SIG-M5 (cell line): ENCODE measurements at regions not wholly inside any gene's neighbourhood (a gene's known extent, or its start where the extent isn't known, plus 50 kb on each side); places are given as distances from the start of the nearest gene placed in this dataset.

Experiments
- DNase-seq: peaks from one replicate; lab custom pipeline; 2025; lab: John Stamatoyannopoulos, UW

GRCh38 chr2:65688141-65688886 is 255.9 kb upstream of the SPRED2 start:
- DNase-seq = no peak

DNA sequence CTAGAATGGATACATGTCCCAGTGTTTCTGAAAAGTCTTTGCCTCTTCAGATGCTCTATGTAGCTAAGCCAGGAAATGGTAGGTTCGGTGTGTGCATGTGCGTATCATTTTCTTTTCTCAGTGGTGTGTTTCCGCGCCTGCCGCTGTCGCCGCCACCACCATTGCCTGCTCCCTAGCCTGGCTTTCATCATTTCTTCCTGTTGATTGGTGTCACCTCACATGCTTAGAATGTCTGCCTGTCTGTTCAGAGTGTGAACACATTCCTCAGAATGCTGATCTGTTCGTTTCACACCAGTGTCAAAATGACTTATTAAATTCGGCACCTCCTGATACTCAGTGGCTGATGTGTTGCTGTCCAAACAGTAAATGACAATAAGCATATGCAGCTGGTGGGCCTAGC is 255.2 kb upstream of the SPRED2 start:
- DNase-seq = no peak

GRCh38 chr2:65686928-65687521 is 254.6 kb upstream of the SPRED2 start:
- no peak for DNase-seq

DNA sequence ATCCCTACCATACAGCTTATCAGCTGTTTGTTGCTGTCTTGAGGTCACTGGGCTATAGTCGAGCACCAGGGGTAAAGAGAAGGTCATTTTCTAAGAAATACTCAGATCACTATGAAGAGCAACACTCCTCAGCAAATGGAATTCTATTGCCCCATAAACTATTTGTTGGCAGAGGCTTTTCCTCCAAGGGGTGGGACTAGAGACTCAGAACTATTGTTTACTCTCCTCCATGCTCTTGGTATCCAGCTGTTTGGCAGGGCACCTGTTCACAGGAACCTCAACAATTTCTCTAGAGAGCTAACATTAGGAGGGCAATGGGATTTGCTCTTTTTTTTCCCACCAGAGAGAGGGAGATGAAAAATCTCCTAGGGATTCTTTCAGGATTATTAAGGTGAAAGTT is 249.1 kb upstream of the SPRED2 start:
- DNase-seq = no peak

- no peak for DNase-seq
Measured at GRCh38 chr2:65678779-65679391, 246.5 kb upstream of the SPRED2 start.

DNA sequence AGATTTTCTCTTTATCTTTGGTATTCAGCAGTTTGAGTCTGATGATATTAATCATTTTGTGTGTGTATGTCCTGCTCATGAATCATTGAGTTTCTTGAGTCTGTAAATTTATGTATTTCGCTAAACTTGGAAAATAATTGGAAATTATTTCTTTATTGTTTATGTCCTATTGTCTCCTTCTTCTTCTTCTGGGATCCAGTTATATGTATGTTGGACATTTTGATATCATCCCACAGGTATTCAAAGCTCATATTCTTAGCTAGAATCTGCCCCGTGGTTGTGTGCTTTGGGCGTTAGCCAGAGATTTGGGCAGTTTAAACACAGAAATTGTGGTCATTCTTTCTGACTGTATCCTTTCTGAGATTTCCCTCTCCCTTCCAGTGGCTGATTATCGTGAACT is 243.0 kb upstream of the SPRED2 start:
- no peak for DNase-seq

GRCh38 chr2:65671670-65672242 is 239.4 kb upstream of the SPRED2 start:
- no peak for DNase-seq

- DNase-seq = no peak
Measured at GRCh38 chr2:65669574-65669973, 237.2 kb upstream of the SPRED2 start.

- no peak for DNase-seq
Measured at GRCh38 chr2:65668744-65669143, 236.3 kb upstream of the SPRED2 start.

DNA sequence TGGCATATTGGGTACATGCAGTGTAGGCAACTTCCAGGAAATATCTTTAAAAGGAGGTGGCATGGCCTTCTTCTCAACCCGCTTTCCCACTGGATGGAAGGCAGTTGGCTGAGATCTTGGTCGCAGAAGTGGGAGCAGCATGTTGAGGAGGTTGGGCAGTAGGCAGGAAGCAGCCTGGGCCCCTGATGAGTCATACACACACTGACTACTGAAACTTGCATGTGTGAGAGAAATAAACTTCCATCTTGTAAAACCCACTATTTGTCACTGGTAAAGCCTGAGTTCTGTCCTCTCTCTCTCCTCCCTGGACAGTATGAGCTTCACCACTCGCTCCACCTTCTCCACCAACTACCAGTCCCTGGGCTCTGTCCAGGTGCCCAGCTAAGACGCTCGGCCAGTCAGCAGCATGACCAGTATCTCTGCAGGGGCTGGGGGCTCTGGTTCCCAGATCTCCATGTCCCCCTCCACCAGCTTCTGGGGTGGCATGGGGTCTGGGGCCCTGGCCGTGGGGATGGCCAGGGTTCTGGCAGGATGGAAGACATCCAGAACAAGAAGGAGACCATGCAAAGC is 233.8 kb upstream of the SPRED2 start:
- no peak for DNase-seq

DNA sequence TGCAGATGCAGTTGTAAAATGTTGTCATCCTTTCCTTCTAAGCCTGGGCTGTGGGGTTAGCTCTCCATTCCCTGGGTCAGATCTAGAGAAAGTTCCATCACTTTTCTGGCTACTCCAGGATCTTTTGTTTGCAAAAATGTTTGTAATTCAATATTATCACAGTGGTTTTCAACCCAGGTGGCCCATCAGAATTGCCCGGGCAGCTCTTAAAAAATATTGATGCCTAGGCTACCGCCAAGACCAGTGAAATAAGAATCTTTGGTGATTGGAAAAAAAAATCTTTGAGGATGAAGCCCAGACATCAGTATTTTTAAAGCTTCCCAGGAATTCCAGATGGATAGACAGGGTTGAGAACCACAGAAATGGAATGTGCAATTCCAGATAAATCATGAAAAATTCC is 232.5 kb upstream of the SPRED2 start:
- DNase-seq = no peak

GRCh38 chr2:65663831-65664407 is 231.5 kb upstream of the SPRED2 start:
- DNase-seq = no peak

- no peak for DNase-seq
Measured at GRCh38 chr2:65662654-65663432, 230.4 kb upstream of the SPRED2 start.

- DNase-seq = no peak
Measured at GRCh38 chr2:65661980-65662653, 229.7 kb upstream of the SPRED2 start.

GRCh38 chr2:65660340-65660739 is 227.9 kb upstream of the SPRED2 start:
- DNase-seq = no peak

- no peak for DNase-seq
Measured at GRCh38 chr2:65658881-65659280, 226.5 kb upstream of the SPRED2 start.

DNA sequence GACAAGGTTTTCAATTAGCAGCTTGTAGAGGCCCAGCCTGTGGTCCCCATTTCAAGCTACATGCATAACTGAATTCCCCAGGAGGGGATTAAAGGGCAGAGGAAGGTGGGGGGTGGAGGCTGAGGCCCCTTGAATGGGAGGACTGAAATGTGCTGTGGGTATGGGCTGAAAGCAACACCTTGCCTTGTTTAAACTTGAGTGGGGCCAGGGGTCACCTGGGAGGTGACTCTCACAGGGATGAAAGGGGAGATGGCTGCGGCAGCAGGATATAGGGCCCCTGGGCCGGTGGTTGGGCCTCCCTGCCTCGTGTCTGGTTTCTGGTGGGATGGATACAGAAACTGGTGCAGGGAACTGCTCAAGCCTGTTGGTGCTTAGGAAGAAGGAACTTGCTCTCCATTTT is 225.9 kb upstream of the SPRED2 start:
- DNase-seq = no peak

DNA sequence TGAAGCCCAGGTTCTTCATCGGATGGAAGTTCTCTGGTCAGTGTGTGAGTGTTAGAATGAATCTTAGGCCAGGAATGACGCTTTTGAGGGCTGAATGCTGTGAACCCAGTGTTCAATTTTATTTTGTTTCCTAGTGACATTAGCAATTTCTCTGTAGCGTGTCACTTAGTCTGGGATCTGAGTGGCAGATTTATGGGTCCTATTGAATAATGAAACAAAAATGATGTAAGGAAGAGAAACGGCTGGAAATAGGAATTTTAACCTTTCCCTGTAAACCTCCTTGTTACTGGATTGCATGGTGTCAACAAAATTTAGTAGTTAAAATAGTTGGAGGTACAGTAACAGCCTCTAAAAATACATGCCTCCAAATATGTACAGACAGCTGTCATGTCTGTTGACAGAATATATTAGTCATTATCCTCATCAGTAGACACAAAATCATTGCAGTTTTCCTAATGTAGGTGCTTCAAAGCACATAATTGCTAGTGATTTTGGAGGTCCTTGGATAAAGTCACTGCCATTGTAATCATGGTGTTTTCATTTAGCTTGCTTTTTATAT is 223.8 kb upstream of the SPRED2 start:
- DNase-seq = no peak

DNA sequence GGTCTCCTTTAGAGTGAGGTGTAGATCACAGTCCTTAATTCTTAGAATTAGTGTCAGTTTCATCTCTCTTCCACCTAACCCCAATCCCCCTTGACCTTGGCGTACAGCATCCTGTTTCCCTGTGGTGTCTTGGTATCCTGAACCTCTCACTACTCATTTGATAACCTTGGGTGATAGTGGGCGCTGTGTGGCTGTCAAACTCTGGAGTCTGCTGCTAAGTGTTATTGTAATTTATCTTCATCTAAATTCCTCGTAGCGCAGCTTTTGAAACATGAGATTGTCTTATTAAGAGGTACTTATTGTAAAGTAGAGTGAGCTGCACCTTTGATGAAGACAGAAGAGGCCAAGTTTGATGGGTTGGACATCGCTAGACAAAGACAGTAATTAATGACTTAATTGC is 222.6 kb upstream of the SPRED2 start:
- DNase-seq = no peak

DNA sequence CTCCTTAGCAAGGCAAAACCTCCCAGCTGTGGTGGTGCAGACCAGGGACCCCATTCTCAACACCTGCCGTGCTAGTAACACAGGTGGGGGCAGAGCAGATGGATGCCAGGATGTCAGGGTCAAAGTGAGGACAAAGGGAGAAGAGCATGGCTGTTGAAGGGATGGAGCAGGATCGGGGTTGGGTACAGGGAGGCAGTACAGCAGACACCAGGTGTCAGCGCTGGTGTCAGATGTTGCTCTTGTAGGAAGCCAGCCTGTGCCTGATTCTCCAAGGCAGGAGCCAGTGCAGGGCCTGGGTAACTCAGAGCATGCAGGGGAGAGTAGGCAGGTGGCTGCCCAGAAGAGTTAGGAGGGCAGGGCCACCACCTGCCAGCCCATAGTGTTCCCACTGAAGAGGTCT is 222.1 kb upstream of the SPRED2 start:
- DNase-seq = no peak

DNA sequence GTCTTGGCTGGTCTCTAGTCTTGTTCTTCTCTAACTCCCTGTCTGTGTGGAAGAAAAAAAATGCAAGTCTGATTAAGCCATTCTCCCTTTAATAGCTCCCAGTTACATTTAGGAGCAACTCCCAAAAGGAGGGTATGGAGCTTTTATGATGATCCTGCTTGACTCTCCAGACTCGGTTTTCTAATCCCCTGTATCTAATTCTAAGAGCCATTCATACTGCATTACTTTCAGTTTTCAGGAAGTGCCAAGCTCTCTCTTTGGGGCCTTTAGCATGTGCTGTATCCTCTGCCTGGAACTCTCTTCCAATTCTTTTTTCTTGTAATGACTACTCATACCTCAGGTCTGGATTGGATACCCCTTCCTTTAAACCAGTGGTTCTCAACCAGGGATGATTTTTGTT is 219.7 kb upstream of the SPRED2 start:
- no peak for DNase-seq
